Right forelimb (tissue), 1 donor: ENCODE measurements at regions not wholly inside any gene's neighbourhood (a gene's known extent, or its start where the extent isn't known, plus 50 kb on each side); places are given as distances from the start of the nearest gene placed in this dataset.

Source experiments
- DNase-seq: peaks from one replicate; pipeline ENCODE4 v3.0.0-alpha.2; 2018

DNA sequence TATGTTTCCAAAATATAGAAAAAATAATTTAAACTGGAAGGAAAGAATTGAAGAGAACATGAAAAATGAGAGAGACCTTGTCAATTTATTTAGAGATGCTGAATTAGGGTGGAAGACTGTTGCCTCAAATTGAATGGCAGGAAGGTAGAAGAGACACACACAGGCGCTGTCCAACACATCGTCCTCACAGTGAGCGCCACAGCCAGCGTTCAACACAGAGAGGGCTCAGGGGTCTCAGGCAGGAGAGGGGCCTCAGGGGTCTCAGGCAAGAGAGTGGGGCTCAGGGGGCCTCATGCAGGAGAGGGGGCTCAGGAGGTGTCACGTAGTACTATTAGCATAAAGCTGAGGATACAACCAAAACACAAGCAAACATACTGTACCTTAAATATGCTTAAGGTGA, 65.7 kb downstream of the TMEM18 start:
- no peak for DNase-seq

GRCh38 chr2:610491-610890, 66.7 kb downstream of the TMEM18 start:
- DNase-seq = no peak

- DNase-seq = no peak
Observed at GRCh38 chr2:609881-610280, 67.3 kb downstream of the TMEM18 start.

- DNase-seq = no peak
Observed at GRCh38 chr2:609449-609848, 67.8 kb downstream of the TMEM18 start.

GRCh38 chr2:608711-609110, 68.5 kb downstream of the TMEM18 start:
- no peak for DNase-seq

- no peak for DNase-seq
Observed at GRCh38 chr2:608297-608696, 68.9 kb downstream of the TMEM18 start.

- no peak for DNase-seq
Observed at GRCh38 chr2:607709-608108, 69.5 kb downstream of the TMEM18 start.

- DNase-seq = no peak
Observed at GRCh38 chr2:607172-607571, 70.0 kb downstream of the TMEM18 start.

DNA sequence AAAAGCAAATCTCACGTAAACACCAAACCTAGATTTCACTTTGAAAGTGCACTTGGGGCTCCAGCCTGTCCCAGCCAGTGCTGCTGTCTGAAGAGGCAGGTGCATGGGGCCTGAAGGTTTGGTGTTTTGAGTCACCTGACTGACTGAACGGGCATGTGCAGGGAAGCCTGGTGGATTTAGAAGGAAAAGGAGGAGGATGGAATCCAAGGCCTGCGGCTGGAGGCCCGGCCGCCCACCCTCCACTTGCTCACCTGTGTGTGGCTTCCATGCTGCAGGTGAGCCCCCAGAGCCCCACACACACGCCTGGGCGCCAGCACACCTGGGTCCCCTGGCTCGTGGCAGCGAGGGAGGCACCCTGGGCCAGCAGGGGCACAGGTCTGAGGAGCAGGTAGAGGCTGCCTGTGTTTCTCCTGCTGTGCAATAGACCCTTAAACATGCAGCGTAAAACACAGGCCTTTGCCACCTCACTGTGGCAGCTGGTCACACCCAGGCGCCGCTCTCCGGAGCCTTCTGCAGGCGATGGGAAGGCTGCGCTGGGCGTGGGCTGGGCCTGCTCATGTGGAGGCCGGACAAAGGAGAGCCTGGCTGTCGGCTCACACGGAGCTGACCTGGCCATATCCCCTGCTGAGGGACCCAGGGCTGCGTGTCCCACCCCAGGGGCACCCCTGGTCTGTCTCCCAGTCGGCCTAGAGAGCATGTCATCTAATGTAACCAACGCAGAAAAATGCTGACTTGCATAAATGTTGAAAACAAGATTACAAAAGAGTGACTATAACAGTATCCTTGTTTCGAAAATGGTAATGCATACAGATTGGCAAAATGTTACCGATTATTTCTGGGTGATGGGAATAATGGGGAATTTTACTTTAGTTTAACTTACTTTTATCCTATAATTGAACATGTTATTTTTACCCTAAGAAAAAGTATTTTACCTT, 71.3 kb downstream of the TMEM18 start:
- no peak for DNase-seq

- DNase-seq = no peak
Observed at GRCh38 chr2:604854-605524, 72.2 kb downstream of the TMEM18 start.

GRCh38 chr2:604385-604784, 72.8 kb downstream of the TMEM18 start:
- no peak for DNase-seq

DNA sequence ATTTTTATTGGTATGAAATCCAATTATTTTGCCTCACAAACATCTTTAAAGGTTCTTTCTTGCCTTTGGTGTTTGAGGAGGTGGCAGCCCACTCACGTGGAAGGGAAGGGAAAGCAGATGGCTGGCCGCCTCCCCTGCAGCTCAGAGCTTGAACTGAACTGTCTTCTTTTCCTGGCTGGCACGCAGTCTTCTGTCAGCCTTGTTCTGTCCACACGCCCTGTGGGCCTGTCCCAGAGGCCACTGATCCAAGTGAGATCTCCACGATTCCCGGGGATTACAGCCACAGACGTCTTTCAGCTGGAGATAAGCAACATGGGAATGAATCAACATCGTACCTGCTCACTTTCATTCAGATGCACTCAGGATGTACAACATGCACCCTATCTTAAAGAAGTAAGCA, 73.3 kb downstream of the TMEM18 start:
- no peak for DNase-seq

DNA sequence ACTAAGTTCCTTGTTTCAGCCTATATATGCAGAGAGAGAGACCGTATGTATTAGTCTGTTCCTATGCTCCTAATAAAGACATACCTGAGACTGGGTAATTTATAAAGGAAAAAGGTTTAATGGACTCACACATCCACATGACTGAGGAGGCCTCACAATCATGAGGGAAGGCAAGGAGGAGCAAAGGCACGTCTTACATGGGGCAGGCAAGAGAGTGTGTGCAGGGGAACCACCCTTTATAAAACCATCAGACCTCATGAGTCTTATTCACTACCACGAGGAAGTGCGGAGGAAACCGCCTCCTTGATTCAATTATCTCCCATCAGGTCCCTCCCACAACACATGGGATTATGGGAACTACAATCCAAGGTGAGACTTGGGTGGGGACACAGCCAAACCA, 73.8 kb downstream of the TMEM18 start:
- no peak for DNase-seq

GRCh38 chr2:602571-603359, 74.4 kb downstream of the TMEM18 start:
- no peak for DNase-seq

DNA sequence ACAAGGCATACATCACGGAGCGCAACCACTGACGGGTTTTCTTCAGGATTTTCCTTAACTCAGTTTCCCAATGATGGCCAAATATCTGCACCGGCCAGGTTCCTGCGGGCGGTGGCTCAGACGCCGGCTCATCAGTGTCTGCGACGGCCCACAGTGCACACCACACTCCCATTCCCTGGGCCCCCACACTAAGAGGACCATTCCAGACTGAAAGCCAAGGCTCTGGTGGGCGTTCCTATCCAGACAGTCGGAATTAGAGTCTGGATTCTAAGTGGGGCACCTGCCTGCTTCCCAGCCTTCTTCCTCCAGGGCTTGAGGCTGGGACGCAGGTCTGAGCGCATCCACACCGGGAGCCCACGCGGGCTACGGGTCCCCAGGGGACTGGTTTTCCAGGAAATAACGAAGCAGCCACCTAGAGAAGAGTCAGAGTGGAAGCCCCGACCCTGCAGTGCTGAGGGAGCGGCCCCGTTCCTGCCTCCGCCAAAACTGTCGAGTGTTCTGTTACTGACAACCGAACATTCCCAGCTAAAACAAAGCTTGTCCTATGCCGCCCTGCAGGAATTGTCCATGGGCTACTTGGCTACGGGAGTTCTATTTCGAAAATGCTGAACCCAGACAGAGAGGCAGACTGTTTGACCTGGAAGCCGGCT, 75.3 kb downstream of the TMEM18 start:
- no peak for DNase-seq

GRCh38 chr2:601387-601698, 75.9 kb downstream of the TMEM18 start:
- DNase-seq = no peak

GRCh38 chr2:600542-601386, 76.4 kb downstream of the TMEM18 start:
- DNase-seq = no peak

GRCh38 chr2:599601-600000, 77.6 kb downstream of the TMEM18 start:
- no peak for DNase-seq

DNA sequence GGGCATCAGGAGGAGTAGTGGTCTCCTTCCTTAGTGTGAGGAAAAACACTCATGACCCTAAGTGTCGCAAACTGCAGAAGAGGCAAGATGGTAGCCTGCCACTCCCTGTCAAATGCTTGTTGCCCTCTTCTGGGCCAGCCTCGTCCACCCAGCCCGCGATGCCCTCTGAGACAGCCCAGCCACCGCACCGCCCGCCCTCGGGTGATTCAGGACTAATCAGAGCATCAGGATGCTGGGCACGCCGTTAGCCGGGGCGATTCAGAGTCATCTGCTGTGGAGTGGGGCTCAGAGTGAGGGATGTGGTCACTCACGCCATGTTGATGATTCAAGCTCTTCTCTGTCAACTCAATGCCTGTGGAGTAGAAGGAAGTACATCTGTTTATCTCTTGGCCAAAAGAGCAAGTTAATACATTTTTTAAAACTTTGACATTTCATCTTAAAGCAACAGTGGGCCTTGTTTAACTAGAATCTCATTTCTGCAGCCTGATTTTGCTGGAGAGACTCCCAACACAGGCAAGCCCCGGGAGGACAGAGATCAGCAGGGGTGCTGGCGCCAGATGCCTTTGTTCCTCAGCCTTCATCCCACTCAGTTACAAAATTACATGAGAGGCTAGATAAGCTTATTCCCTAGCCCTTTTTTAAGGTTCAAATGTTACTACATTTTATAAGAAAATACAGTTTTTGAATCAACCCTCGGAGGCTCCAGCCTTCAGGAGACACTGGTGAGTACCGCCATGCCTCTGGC, 79.0 kb downstream of the TMEM18 start:
- DNase-seq = no peak

GRCh38 chr2:595831-596592, 81.2 kb downstream of the TMEM18 start:
- no peak for DNase-seq
